Calu3 (cell line): ENCODE measurements at regions not wholly inside any gene's neighbourhood (a gene's known extent, or its start where the extent isn't known, plus 50 kb on each side); places are given as distances from the start of the nearest gene placed in this dataset.

Source experiments
- BruUV-seq: library from RNA; stranded (reverse); fragments of 400-500 nt; replicated peaks from 2 replicates; lab custom pipeline; 2021; lab: Mats Ljungman, UMichigan
- CTCF ChIA-PET: fragments of 300-600 bp; sonication (Branson Sonifier 250); formaldehyde crosslinking; loops from one replicate; lab custom pipeline; 2022; ENCODE audit warnings: antibody characterized with exemption; lab: Charles Lee
- DNase-seq: peaks from one replicate; pipeline ENCODE4 v3.0.0; 2022
- H3K27ac Mint-ChIP-seq: one replicate; pipeline ENCODE4 v1.8.0; 2022; ENCODE audit warnings: mixed read lengths; ENCODE audit not compliant: unreplicated experiment
- H3K27me3 Mint-ChIP-seq: one replicate; pipeline ENCODE4 v1.8.0; 2022; ENCODE audit warnings: mixed read lengths; ENCODE audit not compliant: unreplicated experiment
- H3K36me3 Mint-ChIP-seq: one replicate; pipeline ENCODE4 v1.8.0; 2022; ENCODE audit warnings: mild to moderate bottlenecking, moderate library complexity, mixed read lengths; ENCODE audit not compliant: insufficient read depth, unreplicated experiment
- H3K4me1 Mint-ChIP-seq: one replicate; pipeline ENCODE4 v1.8.0; 2022; ENCODE audit warnings: mild to moderate bottlenecking, low read depth, mixed read lengths; ENCODE audit not compliant: unreplicated experiment
- H3K4me3 Mint-ChIP-seq: one replicate; pipeline ENCODE4 v1.8.0; 2022; ENCODE audit warnings: mild to moderate bottlenecking, low read depth, moderate library complexity, mixed read lengths; ENCODE audit not compliant: unreplicated experiment
- H3K9me3 Mint-ChIP-seq: one replicate; pipeline ENCODE4 v1.8.0; 2022; ENCODE audit warnings: low read depth, mixed read lengths; ENCODE audit not compliant: unreplicated experiment
- intact Hi-C: fragments of 100-400 bp; cut with micrococcal nuclease; formaldehyde crosslinking; loops from one replicate; pipeline ENCODE4 v1.10.0; 2022; ENCODE audit not compliant: unreplicated experiment
- TF ChIP-seq, protein P1 (sequence below): fragments of 200-600 bp; IDR thresholded peaks from one replicate; pipeline ENCODE4 v1.8.0; 2022; ENCODE audit warnings: antibody characterized with exemption; ENCODE audit not compliant: unreplicated experiment

DNA sequence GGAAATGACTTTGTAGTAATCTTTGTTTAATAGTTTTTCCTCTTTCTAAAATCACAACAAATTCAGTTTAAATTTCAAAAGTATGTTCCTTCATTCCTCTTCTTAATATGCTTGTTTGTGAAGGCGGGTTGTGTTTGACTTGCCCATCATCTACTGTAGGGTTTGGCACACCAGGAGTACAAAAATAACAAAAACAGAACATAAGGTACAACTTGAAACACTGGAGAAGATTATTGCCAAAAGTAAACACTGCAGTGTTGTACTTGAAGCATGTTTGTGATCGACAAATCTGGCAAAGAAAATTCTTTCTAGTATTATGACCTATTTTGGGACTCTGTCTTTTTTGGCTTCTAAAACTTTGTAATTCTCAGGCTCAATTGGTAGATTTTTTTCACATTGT, 518.6 kb downstream of the SLITRK5 start:
- no peaks in the 10 kb centered on the region for H3K36me3 Mint-ChIP-seq
- no TSS peak for BruUV-seq
- TF ChIP-seq, protein P1, sequence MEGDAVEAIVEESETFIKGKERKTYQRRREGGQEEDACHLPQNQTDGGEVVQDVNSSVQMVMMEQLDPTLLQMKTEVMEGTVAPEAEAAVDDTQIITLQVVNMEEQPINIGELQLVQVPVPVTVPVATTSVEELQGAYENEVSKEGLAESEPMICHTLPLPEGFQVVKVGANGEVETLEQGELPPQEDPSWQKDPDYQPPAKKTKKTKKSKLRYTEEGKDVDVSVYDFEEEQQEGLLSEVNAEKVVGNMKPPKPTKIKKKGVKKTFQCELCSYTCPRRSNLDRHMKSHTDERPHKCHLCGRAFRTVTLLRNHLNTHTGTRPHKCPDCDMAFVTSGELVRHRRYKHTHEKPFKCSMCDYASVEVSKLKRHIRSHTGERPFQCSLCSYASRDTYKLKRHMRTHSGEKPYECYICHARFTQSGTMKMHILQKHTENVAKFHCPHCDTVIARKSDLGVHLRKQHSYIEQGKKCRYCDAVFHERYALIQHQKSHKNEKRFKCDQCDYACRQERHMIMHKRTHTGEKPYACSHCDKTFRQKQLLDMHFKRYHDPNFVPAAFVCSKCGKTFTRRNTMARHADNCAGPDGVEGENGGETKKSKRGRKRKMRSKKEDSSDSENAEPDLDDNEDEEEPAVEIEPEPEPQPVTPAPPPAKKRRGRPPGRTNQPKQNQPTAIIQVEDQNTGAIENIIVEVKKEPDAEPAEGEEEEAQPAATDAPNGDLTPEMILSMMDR = no peak
- no peaks in the 10 kb centered on the region for H3K9me3 Mint-ChIP-seq
- no peak overlapping the region for H3K27ac Mint-ChIP-seq
- intact Hi-C loops = no loop called here
- DNase-seq = no peak
- H3K4me3 Mint-ChIP-seq = no peak overlapping the region
- no peaks in the 10 kb centered on the region for H3K4me1 Mint-ChIP-seq
- H3K27me3 Mint-ChIP-seq = no peaks in the 10 kb centered on the region
- CTCF ChIA-PET = no interaction called here

DNA sequence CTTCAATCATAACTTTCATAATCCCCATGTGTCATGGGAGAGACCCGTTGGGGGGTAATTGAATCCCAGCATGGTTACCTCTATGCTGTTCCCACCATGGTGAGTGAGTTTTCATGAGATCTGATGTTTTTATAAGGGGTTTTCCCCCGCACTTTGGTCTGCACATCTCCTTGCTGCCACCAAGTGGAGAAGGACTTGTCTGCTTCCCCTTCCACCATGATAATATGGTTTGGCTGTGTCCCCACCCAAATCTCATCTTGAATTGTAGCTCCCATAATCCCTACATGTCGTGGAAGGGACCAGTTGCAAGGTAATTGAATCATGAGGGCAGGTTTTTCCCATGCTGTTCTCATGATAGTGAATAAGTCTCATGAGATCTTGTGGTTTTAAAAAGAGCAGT, 524.9 kb downstream of the SLITRK5 start:
- CTCF ChIA-PET = no interaction called here
- TF ChIP-seq, protein P1 = no peak
- DNase-seq = no peak
- Mint-ChIP-seq H3K27me3 (no peaks in the 10 kb centered on the region), H3K27ac (no peak overlapping the region), H3K4me1 (no peaks in the 10 kb centered on the region), H3K9me3 (peaks cover 1% of the 10 kb centered on the region), H3K4me3 (no peak overlapping the region), H3K36me3 (no peaks in the 10 kb centered on the region)
- intact Hi-C loops = no loop called here
- BruUV-seq = no TSS peak

DNA sequence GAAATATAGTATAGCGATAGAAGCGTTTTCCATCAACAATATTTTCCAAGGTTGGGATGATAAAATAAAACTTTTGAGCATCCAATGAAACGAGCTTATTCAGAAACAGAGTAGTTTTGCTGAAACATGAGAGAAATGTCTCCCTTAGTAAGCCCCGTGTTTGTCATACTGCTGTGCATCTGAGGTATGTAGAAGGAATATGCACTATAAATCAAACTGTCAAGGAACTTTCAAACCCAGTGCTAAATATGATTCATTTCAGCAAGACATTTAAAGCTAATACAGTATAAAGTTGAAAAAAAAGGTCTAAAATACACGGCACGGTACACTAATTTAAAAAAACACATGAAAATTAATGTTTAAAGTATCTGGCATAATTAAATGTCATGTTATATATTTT, 546.2 kb downstream of the SLITRK5 start:
- DNase-seq = no peak
- intact Hi-C loops = no loop called here
- no TSS peak for BruUV-seq
- TF ChIP-seq, protein P1 = no peak
- Mint-ChIP-seq H3K27me3 (no peaks in the 10 kb centered on the region), H3K36me3 (no peaks in the 10 kb centered on the region), H3K4me1 (no peaks in the 10 kb centered on the region), H3K4me3 (no peak overlapping the region), H3K27ac (no peak overlapping the region), H3K9me3 (no peaks in the 10 kb centered on the region)
- CTCF ChIA-PET = no interaction called here

DNA sequence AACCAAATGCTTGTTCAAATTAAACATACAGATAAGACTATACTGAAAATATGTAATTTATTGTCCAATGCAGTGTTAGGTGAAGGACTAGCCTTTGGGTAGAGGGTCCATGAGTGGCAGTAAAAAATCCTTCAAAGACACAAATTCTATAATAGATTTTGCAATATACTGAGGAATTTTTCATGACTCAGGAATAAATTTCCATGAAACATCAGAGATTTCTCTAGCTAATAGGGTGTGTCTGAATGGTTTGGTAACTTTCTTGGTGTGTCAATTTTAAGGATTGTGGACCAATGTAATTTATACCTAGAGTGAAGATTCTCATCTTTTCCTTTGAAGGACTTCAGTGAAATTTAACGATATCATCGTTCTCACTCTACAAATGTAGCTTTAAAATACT, 546.7 kb downstream of the SLITRK5 start:
- no peak overlapping the region for H3K27ac Mint-ChIP-seq
- DNase-seq = no peak
- intact Hi-C loops = no loop called here
- no peaks in the 10 kb centered on the region for H3K36me3 Mint-ChIP-seq
- TF ChIP-seq, protein P1 = no peak
- BruUV-seq = no TSS peak
- H3K27me3 Mint-ChIP-seq = no peaks in the 10 kb centered on the region
- CTCF ChIA-PET = no interaction called here
- H3K9me3 Mint-ChIP-seq = no peaks in the 10 kb centered on the region
- no peak overlapping the region for H3K4me3 Mint-ChIP-seq
- no peaks in the 10 kb centered on the region for H3K4me1 Mint-ChIP-seq
